SK-N-SH (cell line): ENCODE measurements at regions not wholly inside any gene's neighbourhood (a gene's known extent, or its start where the extent isn't known, plus 50 kb on each side); places are given as distances from the start of the nearest gene placed in this dataset.

Source experiments
- EP300 ChIP-seq, 2 experiments: IDR thresholded peaks; 2 replicates each; pipeline versions ENCODE4 v1.4.0 to v1.6.1; 2012; ENCODE audit warnings: borderline replicate concordance in 1 of 2, low read depth in 1 of 2, low read length in 1 of 2
- EZH2phosphoT487 ChIP-seq: fragments of 200-600 bp; sonication (generic); IDR thresholded peaks from 2 replicates; pipeline ENCODE4 v1.6.1; 2017; ENCODE audit warnings: low read depth, mixed run types, mild to moderate bottlenecking, antibody characterized with exemption, moderate library complexity, borderline replicate concordance
- FOXJ3 ChIP-seq: sonication (generic); formaldehyde crosslinking; IDR thresholded peaks from 2 replicates; pipeline ENCODE4 v1.5.1; 2020; ENCODE audit warnings: mild to moderate bottlenecking, missing genetic modification reagents
- FOXM1 ChIP-seq: IDR thresholded peaks from 2 replicates; pipeline ENCODE4 v1.4.0; 2012; ENCODE audit warnings: low read depth, mild to moderate bottlenecking
- GABPA ChIP-seq: IDR thresholded peaks from 2 replicates; pipeline ENCODE4 v1.4.0; 2012; ENCODE audit warnings: low read depth, mild to moderate bottlenecking
- MEF2A ChIP-seq: IDR thresholded peaks from 2 replicates; pipeline ENCODE4 v1.4.0; 2012; ENCODE audit warnings: low read depth, borderline replicate concordance
- MXI1 ChIP-seq: IDR thresholded peaks from 2 replicates; pipeline ENCODE4 v1.6.1; 2012; ENCODE audit warnings: mild to moderate bottlenecking, low read depth, low read length, improper control_type of control experiment
- RCOR1 ChIP-seq: fragments of 150-350 bp; IDR thresholded peaks from 2 replicates; pipeline ENCODE4 v1.6.1; 2017; ENCODE audit warnings: antibody characterized with exemption, low read length
- SIN3A ChIP-seq: IDR thresholded peaks from 2 replicates; pipeline ENCODE4 v1.6.1; 2012; ENCODE audit warnings: low read depth, mild to moderate bottlenecking, low read length, moderate library complexity, borderline replicate concordance
- YY1 ChIP-seq: IDR thresholded peaks from 2 replicates; pipeline ENCODE4 v1.4.0; 2012; ENCODE audit warnings: low read depth, mild to moderate bottlenecking
- TF ChIP-seq, protein P1 (sequence below): fragments of 200-600 bp; sonication (generic); IDR thresholded peaks from 2 replicates; pipeline ENCODE4 v1.6.1; 2017; ENCODE audit warnings: antibody characterized with exemption, mild to moderate bottlenecking, moderate library complexity
- TF ChIP-seq, protein P2 (sequence below): IDR thresholded peaks from 2 replicates; pipeline ENCODE4 v1.6.1; 2012; ENCODE audit warnings: mild to moderate bottlenecking, low read depth, low read length, moderate library complexity
- TF ChIP-seq, protein P3 (sequence below): IDR thresholded peaks from 2 replicates; pipeline ENCODE4 v1.4.0; 2012; ENCODE audit warnings: low read depth

DNA sequence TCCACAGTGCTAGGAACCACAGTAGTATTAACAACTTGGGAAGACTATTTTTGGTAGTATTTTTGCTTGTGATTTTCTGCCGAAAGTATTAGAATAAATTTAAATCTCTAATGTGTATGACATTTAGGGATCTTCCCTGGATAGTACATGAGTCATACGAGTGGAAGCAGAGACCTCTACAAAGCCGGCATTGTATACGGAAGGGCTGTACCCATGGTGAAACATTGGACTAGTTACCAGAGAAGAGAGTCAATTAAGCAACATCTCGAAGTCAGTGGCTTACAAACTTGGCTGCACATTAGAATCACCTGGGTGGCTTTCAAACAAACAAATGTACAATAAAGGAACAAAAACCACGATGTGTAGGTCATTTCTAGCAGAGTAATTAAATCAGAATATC is 1131.7 kb upstream of the LRRTM1 start:
- TF ChIP-seq FOXJ3 (CRISPR knock-in tag) (no peak), GABPA (no peak), SIN3A (no peak), RCOR1 (no peak), MEF2A (no peak), EP300 (IDR thresholded peaks at IDR 0.05; ENCODE audit: borderline replicate concordance in 1 of 2, low read depth in 1 of 2, low read length in 1 of 2) (no peak), FOXM1 (no peak), EZH2phosphoT487 (no peak), MXI1 (no peak), YY1 (no peak)
- TF ChIP-seq, protein P1, sequence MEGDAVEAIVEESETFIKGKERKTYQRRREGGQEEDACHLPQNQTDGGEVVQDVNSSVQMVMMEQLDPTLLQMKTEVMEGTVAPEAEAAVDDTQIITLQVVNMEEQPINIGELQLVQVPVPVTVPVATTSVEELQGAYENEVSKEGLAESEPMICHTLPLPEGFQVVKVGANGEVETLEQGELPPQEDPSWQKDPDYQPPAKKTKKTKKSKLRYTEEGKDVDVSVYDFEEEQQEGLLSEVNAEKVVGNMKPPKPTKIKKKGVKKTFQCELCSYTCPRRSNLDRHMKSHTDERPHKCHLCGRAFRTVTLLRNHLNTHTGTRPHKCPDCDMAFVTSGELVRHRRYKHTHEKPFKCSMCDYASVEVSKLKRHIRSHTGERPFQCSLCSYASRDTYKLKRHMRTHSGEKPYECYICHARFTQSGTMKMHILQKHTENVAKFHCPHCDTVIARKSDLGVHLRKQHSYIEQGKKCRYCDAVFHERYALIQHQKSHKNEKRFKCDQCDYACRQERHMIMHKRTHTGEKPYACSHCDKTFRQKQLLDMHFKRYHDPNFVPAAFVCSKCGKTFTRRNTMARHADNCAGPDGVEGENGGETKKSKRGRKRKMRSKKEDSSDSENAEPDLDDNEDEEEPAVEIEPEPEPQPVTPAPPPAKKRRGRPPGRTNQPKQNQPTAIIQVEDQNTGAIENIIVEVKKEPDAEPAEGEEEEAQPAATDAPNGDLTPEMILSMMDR, result no peak
- TF ChIP-seq, protein P2, sequence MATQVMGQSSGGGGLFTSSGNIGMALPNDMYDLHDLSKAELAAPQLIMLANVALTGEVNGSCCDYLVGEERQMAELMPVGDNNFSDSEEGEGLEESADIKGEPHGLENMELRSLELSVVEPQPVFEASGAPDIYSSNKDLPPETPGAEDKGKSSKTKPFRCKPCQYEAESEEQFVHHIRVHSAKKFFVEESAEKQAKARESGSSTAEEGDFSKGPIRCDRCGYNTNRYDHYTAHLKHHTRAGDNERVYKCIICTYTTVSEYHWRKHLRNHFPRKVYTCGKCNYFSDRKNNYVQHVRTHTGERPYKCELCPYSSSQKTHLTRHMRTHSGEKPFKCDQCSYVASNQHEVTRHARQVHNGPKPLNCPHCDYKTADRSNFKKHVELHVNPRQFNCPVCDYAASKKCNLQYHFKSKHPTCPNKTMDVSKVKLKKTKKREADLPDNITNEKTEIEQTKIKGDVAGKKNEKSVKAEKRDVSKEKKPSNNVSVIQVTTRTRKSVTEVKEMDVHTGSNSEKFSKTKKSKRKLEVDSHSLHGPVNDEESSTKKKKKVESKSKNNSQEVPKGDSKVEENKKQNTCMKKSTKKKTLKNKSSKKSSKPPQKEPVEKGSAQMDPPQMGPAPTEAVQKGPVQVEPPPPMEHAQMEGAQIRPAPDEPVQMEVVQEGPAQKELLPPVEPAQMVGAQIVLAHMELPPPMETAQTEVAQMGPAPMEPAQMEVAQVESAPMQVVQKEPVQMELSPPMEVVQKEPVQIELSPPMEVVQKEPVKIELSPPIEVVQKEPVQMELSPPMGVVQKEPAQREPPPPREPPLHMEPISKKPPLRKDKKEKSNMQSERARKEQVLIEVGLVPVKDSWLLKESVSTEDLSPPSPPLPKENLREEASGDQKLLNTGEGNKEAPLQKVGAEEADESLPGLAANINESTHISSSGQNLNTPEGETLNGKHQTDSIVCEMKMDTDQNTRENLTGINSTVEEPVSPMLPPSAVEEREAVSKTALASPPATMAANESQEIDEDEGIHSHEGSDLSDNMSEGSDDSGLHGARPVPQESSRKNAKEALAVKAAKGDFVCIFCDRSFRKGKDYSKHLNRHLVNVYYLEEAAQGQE, result no peak
- TF ChIP-seq, protein P3, sequence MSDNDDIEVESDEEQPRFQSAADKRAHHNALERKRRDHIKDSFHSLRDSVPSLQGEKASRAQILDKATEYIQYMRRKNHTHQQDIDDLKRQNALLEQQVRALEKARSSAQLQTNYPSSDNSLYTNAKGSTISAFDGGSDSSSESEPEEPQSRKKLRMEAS, result no peak
